ENCODE measurements at regions not wholly inside any gene's neighbourhood (a gene's known extent, or its start where the extent isn't known, plus 50 kb on each side); places are given as distances from the start of the nearest gene placed in this dataset.

DNA sequence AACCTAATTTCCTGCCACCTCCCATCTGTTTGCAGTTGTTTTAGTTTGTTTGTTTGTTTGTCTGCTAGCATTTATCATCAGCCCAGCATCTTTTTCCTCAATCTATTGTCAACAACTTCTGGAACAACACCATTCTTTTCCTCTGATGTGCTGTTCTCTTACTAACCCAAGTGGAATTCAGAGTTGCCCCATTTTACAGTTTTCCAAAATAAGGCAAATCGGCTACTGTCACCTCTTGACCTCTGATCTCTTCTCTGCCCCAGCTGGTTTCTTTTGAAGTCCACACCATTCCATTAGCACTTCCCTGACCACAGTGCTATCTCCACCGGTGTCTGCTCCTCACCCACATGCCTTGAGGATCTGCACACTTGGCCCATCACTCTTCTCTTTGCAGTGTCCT lies 102.4 kb downstream of the EFNB2 start:
- DNase-seq (ENCODE audit: low spot score in 2 of 2): no peak
- 56 to 62% methylated on average over 2 of the region's 2 CpGs for WGBS, 2 donors
- TF ChIP-seq, protein P1, sequence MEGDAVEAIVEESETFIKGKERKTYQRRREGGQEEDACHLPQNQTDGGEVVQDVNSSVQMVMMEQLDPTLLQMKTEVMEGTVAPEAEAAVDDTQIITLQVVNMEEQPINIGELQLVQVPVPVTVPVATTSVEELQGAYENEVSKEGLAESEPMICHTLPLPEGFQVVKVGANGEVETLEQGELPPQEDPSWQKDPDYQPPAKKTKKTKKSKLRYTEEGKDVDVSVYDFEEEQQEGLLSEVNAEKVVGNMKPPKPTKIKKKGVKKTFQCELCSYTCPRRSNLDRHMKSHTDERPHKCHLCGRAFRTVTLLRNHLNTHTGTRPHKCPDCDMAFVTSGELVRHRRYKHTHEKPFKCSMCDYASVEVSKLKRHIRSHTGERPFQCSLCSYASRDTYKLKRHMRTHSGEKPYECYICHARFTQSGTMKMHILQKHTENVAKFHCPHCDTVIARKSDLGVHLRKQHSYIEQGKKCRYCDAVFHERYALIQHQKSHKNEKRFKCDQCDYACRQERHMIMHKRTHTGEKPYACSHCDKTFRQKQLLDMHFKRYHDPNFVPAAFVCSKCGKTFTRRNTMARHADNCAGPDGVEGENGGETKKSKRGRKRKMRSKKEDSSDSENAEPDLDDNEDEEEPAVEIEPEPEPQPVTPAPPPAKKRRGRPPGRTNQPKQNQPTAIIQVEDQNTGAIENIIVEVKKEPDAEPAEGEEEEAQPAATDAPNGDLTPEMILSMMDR (IDR thresholded peaks at IDR 0.05): no peak
- no peak for TF ChIP-seq POLR2A (IDR thresholded peaks at IDR 0.05)
- intact Hi-C loops (cut with DNase I; ENCODE audit: low total_unique reads): no loop called here
- no peak overlapping the region for H3K4me3 ChIP-seq (ENCODE audit: low read depth, poor library complexity, severe bottlenecking)

DNA sequence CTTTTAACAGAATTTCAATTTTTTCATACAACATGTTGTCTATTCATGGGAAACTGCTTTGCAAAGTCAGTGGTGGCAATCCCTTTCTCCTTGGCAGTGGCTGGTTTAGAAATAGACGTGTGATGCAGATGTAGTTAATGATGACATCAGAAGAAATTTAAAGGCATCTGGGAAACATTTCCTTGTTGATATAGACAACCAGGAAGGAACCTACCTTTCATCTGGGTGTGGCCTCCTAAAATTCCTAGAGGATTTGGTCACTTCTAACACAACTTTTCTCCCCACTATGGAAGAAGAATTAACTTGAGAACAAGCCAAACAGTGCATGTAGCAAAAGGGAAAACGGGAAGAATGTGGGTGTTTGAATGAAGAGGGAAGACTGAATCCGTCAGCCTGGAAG lies 102.8 kb downstream of the EFNB2 start:
- intact Hi-C loops (cut with DNase I; ENCODE audit: low total_unique reads): no loop called here
- WGBS, 2 donors: 53 to 60% methylated on average over 3 of the region's 3 CpGs
- TF ChIP-seq, protein P1 (IDR thresholded peaks at IDR 0.05): no peak
- no peak for TF ChIP-seq POLR2A (IDR thresholded peaks at IDR 0.05)
- no peak for DNase-seq (ENCODE audit: low spot score in 2 of 2)
- H3K4me3 ChIP-seq (ENCODE audit: low read depth, poor library complexity, severe bottlenecking): no peak overlapping the region

DNA sequence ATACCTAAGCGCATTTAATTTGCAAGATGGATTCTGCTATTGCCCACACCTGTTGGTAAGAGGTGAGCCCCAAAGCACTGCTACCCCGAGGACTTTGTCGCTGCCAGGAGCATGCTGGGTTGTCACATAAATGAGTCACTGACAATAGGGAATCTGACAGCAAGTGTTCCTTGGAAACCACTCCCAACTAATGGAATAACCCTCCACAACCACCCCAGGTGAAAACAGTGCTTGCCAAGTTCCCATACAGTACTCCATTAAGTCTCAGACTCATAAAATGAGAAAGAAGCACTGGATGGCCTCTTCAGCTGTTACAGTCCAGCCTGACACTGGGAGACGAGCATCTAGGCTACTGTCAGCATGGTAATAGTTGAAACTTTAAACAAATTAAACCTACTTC lies 108.6 kb downstream of the EFNB2 start:
- intact Hi-C loops (cut with DNase I; ENCODE audit: low total_unique reads): no loop called here
- no peak overlapping the region for H3K4me3 ChIP-seq (ENCODE audit: low read depth, poor library complexity, severe bottlenecking)
- TF ChIP-seq POLR2A (IDR thresholded peaks at IDR 0.05): no peak
- TF ChIP-seq, protein P1 (IDR thresholded peaks at IDR 0.05): no peak
- DNase-seq (ENCODE audit: low spot score in 2 of 2): no peak
- WGBS, 2 donors: 80 to 83% methylated on average over 4 of the region's 4 CpGs

DNA sequence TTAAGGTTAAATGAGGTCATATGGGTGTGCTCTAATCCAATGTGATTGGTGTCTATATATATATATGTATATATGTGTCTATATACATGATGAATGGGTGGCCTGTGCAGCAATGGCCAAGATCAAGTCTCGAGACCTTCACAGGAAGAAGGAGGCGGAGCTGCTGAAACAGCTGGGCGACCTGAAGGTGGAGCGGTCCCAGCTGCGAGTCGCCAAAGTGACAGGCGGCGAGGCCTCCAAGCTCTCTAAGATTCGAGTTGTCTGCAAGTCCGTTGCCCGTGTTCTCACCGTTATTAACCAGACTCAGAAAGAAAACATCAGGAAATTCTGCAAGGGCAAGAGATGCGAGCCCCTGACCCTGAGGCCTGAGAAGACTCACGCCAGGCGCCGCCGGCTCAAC lies 109.8 kb downstream of the EFNB2 start:
- intact Hi-C loops (cut with DNase I; ENCODE audit: low total_unique reads): no loop called here
- no peak overlapping the region for H3K4me3 ChIP-seq (ENCODE audit: low read depth, poor library complexity, severe bottlenecking)
- 93 to 94% methylated on average over 17 of the region's 17 CpGs for whole genome bisulfite sequencing, 2 donors
- TF ChIP-seq POLR2A (IDR thresholded peaks at IDR 0.05): no peak
- no peak for DNase-seq (ENCODE audit: low spot score in 2 of 2)

DNA sequence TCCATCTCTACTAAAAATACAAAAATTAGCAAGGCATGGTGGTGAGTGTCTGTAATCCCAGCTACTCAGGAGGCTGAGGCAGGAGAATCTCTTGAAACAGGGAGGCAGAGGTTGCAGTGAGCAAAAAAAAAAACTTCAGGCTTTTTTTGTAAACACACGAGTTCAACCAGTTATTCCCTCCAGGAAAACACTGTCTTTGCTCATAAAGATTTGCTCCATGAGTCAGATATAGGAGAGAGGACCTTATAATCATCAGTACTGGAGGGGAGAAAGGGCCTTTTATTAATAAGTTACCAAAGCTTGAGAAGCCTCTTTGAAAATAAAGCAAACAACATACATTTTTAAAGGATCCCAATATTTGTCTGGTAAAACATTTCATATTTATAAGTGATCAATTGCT lies 110.7 kb downstream of the EFNB2 start:
- intact Hi-C loops (cut with DNase I; ENCODE audit: low total_unique reads): no loop called here
- no peak for DNase-seq (ENCODE audit: low spot score in 2 of 2)
- TF ChIP-seq, protein P1 (IDR thresholded peaks at IDR 0.05): no peak
- TF ChIP-seq POLR2A (IDR thresholded peaks at IDR 0.05): no peak
- H3K4me3 ChIP-seq (ENCODE audit: low read depth, poor library complexity, severe bottlenecking): no peak overlapping the region
- WGBS, 2 donors: 58 to 63% methylated on average over 1 of the region's 1 CpG

DNA sequence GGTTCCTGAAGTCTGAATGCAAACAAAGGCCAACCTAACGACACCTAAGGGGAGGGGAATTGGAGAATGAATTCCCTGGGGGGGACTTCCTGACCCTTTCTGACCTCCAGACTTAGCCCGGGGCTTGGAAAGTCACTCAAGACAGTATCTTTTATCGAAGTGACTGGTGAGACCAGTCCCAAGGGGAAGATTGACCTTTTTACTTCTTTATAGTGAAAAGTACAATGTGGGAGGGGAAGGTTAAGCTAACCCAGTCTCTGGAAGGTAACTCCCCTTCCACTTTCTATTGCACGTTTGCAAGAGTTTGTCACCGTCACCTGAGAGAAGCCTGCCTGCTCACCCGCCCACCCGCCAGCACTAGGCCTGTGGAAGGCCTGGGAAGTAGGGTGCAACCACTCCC lies 111.9 kb downstream of the EFNB2 start:
- DNase-seq (ENCODE audit: low spot score in 2 of 2): no peak
- WGBS, 2 donors: 78 to 83% methylated on average over 7 of the region's 7 CpGs
- no peak overlapping the region for H3K4me3 ChIP-seq (ENCODE audit: low read depth, poor library complexity, severe bottlenecking)
- TF ChIP-seq, protein P1 (IDR thresholded peaks at IDR 0.05): no peak
- no peak for TF ChIP-seq POLR2A (IDR thresholded peaks at IDR 0.05)
- intact Hi-C loops (cut with DNase I; ENCODE audit: low total_unique reads): no loop called here

All from lower leg skin (tissue), 4 donors.